ENCODE measurements at regions not wholly inside any gene's neighbourhood (a gene's known extent, or its start where the extent isn't known, plus 50 kb on each side); places are given as distances from the start of the nearest gene placed in this dataset.

- Mint-ChIP-seq H3K4me3 (no peak overlapping the region), H3K36me3 (ENCODE audit: low read depth) (no peaks in the 10 kb centered on the region), H3K27me3 (ENCODE audit: low read depth) (peaks cover 4% of the 10 kb centered on the region), H3K9me3 (no peaks in the 10 kb centered on the region), H3K4me1 (ENCODE audit: low read depth) (no peaks in the 10 kb centered on the region), H3K27ac (no peak overlapping the region)
- DNase-seq (ENCODE audit: low spot score): no peak
These were observed 81.2 kb upstream of the RAP2B start for GRCh38 chr3:153080778-153081240.

- no peaks in the 10 kb centered on the region for H3K36me3 Mint-ChIP-seq (ENCODE audit: low read depth)
These were observed 77.6 kb upstream of the RAP2B start for GRCh38 chr3:153084431-153084830.

GRCh38 chr3:153087595-153088566, 74.1 kb upstream of the RAP2B start:
- H3K9me3 Mint-ChIP-seq: no peaks in the 10 kb centered on the region
- H3K4me3 Mint-ChIP-seq: no peak overlapping the region
- no peaks in the 10 kb centered on the region for H3K36me3 Mint-ChIP-seq (ENCODE audit: low read depth)
- no peak overlapping the region for H3K27ac Mint-ChIP-seq
- DNase-seq (ENCODE audit: low spot score): no peak
- peaks cover 14% of the 10 kb centered on the region for H3K27me3 Mint-ChIP-seq (ENCODE audit: low read depth)
- peaks cover 9% of the 10 kb centered on the region for H3K4me1 Mint-ChIP-seq (ENCODE audit: low read depth)

More at GRCh38 chr3:153084431-153084830, 77.6 kb upstream of the RAP2B start:
- H3K27ac Mint-ChIP-seq: no peak overlapping the region
- no peak for DNase-seq (ENCODE audit: low spot score)
- no peak overlapping the region for H3K4me3 Mint-ChIP-seq
- no peaks in the 10 kb centered on the region for H3K9me3 Mint-ChIP-seq
- no peaks in the 10 kb centered on the region for H3K4me1 Mint-ChIP-seq (ENCODE audit: low read depth)
- H3K27me3 Mint-ChIP-seq (ENCODE audit: low read depth): peaks cover 14% of the 10 kb centered on the region

- H3K4me3 Mint-ChIP-seq: no peak overlapping the region
- H3K4me1 Mint-ChIP-seq (ENCODE audit: low read depth): peaks cover 9% of the 10 kb centered on the region
- H3K9me3 Mint-ChIP-seq: no peaks in the 10 kb centered on the region
- H3K36me3 Mint-ChIP-seq (ENCODE audit: low read depth): no peaks in the 10 kb centered on the region
- no peak for DNase-seq (ENCODE audit: low spot score)
- H3K27ac Mint-ChIP-seq: no peak overlapping the region
- peaks cover 9% of the 10 kb centered on the region for H3K27me3 Mint-ChIP-seq (ENCODE audit: low read depth)
These were observed 72.4 kb upstream of the RAP2B start for GRCh38 chr3:153089620-153090019.

- Mint-ChIP-seq H3K4me3 (peak overlapping the region; percentile 2), H3K36me3 (ENCODE audit: low read depth) (no peaks in the 10 kb centered on the region), H3K9me3 (no peaks in the 10 kb centered on the region), H3K27ac (no peak overlapping the region), H3K27me3 (ENCODE audit: low read depth) (peaks cover 9% of the 10 kb centered on the region), H3K4me1 (ENCODE audit: low read depth) (peaks cover 9% of the 10 kb centered on the region)
- DNase-seq (ENCODE audit: low spot score): no peak
These were observed 71.1 kb upstream of the RAP2B start for GRCh38 chr3:153090973-153091372.

- H3K27me3 Mint-ChIP-seq (ENCODE audit: low read depth): no peaks in the 10 kb centered on the region
- no peaks in the 10 kb centered on the region for H3K9me3 Mint-ChIP-seq
- H3K27ac Mint-ChIP-seq: no peak overlapping the region
- no peaks in the 10 kb centered on the region for H3K36me3 Mint-ChIP-seq (ENCODE audit: low read depth)
- peaks cover 9% of the 10 kb centered on the region for H3K4me1 Mint-ChIP-seq (ENCODE audit: low read depth)
- no peak for DNase-seq (ENCODE audit: low spot score)
- H3K4me3 Mint-ChIP-seq: no peak overlapping the region
These were observed 68.4 kb upstream of the RAP2B start for GRCh38 chr3:153093629-153094028.

GRCh38 chr3:153094386-153094785, 67.6 kb upstream of the RAP2B start:
- H3K36me3 Mint-ChIP-seq (ENCODE audit: low read depth): no peaks in the 10 kb centered on the region
- H3K4me1 Mint-ChIP-seq (ENCODE audit: low read depth): peaks cover 9% of the 10 kb centered on the region
- no peak overlapping the region for H3K27ac Mint-ChIP-seq
- no peaks in the 10 kb centered on the region for H3K27me3 Mint-ChIP-seq (ENCODE audit: low read depth)
- DNase-seq (ENCODE audit: low spot score): no peak
- H3K9me3 Mint-ChIP-seq: no peaks in the 10 kb centered on the region
- no peak overlapping the region for H3K4me3 Mint-ChIP-seq

GRCh38 chr3:153095441-153095840, 66.6 kb upstream of the RAP2B start:
- H3K4me3 Mint-ChIP-seq: no peak overlapping the region
- no peaks in the 10 kb centered on the region for H3K27me3 Mint-ChIP-seq (ENCODE audit: low read depth)
- H3K9me3 Mint-ChIP-seq: no peaks in the 10 kb centered on the region
- H3K27ac Mint-ChIP-seq: no peak overlapping the region
- peaks cover 9% of the 10 kb centered on the region for H3K4me1 Mint-ChIP-seq (ENCODE audit: low read depth)
- no peak for DNase-seq (ENCODE audit: low spot score)
- no peaks in the 10 kb centered on the region for H3K36me3 Mint-ChIP-seq (ENCODE audit: low read depth)

- Mint-ChIP-seq H3K27ac (no peak overlapping the region), H3K4me3 (no peak overlapping the region), H3K9me3 (no peaks in the 10 kb centered on the region), H3K4me1 (ENCODE audit: low read depth) (no peaks in the 10 kb centered on the region), H3K27me3 (ENCODE audit: low read depth) (no peaks in the 10 kb centered on the region), H3K36me3 (ENCODE audit: low read depth) (no peaks in the 10 kb centered on the region)
- no peak for DNase-seq (ENCODE audit: low spot score)
These were observed 65.3 kb upstream of the RAP2B start for GRCh38 chr3:153096731-153097131.

- Mint-ChIP-seq H3K4me3 (no peak overlapping the region), H3K4me1 (ENCODE audit: low read depth) (no peaks in the 10 kb centered on the region), H3K27me3 (ENCODE audit: low read depth) (no peaks in the 10 kb centered on the region), H3K9me3 (no peaks in the 10 kb centered on the region), H3K36me3 (ENCODE audit: low read depth) (no peaks in the 10 kb centered on the region), H3K27ac (no peak overlapping the region)
- no peak for DNase-seq (ENCODE audit: low spot score)
These were observed 64.8 kb upstream of the RAP2B start for GRCh38 chr3:153097213-153097612.

- Mint-ChIP-seq H3K27ac (no peak overlapping the region), H3K4me3 (no peak overlapping the region), H3K36me3 (ENCODE audit: low read depth) (no peaks in the 10 kb centered on the region), H3K4me1 (ENCODE audit: low read depth) (no peaks in the 10 kb centered on the region), H3K9me3 (no peaks in the 10 kb centered on the region), H3K27me3 (ENCODE audit: low read depth) (no peaks in the 10 kb centered on the region)
- no peak for DNase-seq (ENCODE audit: low spot score)
These were observed 62.9 kb upstream of the RAP2B start for GRCh38 chr3:153099131-153099530.

- H3K27me3 Mint-ChIP-seq (ENCODE audit: low read depth): no peaks in the 10 kb centered on the region
- no peak for DNase-seq (ENCODE audit: low spot score)
These were observed 58.5 kb upstream of the RAP2B start for GRCh38 chr3:153103406-153103945.

GRCh38 chr3:153110041-153110440, 52.0 kb upstream of the RAP2B start:
- DNase-seq (ENCODE audit: low spot score): no peak
- no peaks in the 10 kb centered on the region for H3K36me3 Mint-ChIP-seq (ENCODE audit: low read depth)
- no peaks in the 10 kb centered on the region for H3K4me1 Mint-ChIP-seq (ENCODE audit: low read depth)
- H3K27ac Mint-ChIP-seq: no peak overlapping the region
- no peaks in the 10 kb centered on the region for H3K9me3 Mint-ChIP-seq
- H3K4me3 Mint-ChIP-seq: no peak overlapping the region
- H3K27me3 Mint-ChIP-seq (ENCODE audit: low read depth): no peaks in the 10 kb centered on the region

More at GRCh38 chr3:153103406-153103945, 58.5 kb upstream of the RAP2B start:
- Mint-ChIP-seq H3K36me3 (ENCODE audit: low read depth) (no peaks in the 10 kb centered on the region), H3K9me3 (no peaks in the 10 kb centered on the region), H3K4me3 (no peak overlapping the region), H3K4me1 (ENCODE audit: low read depth) (no peaks in the 10 kb centered on the region), H3K27ac (no peak overlapping the region)

- Mint-ChIP-seq H3K9me3 (no peaks in the 10 kb centered on the region), H3K27me3 (ENCODE audit: low read depth) (no peaks in the 10 kb centered on the region), H3K27ac (no peak overlapping the region), H3K36me3 (ENCODE audit: low read depth) (no peaks in the 10 kb centered on the region), H3K4me1 (ENCODE audit: low read depth) (no peaks in the 10 kb centered on the region), H3K4me3 (no peak overlapping the region)
- no peak for DNase-seq (ENCODE audit: low spot score)
These were observed 51.0 kb upstream of the RAP2B start for GRCh38 chr3:153111016-153111415.

Data from T-helper 2 cell treated with Interferon-gamma antibody and Interleukin-4, amounts not matched to agents 5 μg/mL and 100 μg/mL, for 36 hours (primary cell).